Cerebellar cortex (tissue), 1 donor: ENCODE measurements at regions not wholly inside any gene's neighbourhood (a gene's known extent, or its start where the extent isn't known, plus 50 kb on each side); places are given as distances from the start of the nearest gene placed in this dataset.
"Not testable (repeated sequence)": the region's sequence is repeated elsewhere in the genome, so short reads cannot be mapped to it uniquely, and the experiment has no call there.

ENCODE experiments used
- DNase-seq: peaks from one replicate; pipeline ENCODE4 v3.0.0-alpha.2; 2015; ENCODE audit warnings: low spot score

DNA sequence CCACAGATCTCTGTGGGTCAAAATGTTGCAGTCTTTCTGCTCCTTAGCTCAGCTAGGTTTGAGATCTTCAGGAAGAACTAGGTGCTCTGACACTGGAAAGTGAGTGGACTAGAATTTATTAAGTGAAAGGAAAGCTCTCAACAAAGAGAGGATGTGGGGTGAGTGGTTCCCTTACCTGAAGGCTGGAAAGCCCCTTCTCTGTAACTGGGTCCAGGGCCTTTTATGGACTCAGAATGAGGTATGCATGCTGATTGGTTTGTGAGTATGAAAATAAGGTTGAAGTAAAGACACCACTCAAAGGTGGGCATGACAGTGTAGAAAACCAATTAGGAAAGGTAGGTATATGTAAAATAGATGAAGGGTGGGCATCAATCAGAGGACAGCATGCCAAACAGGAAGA, 485.5 kb downstream of the CD109 start:
- no peak for DNase-seq

DNA sequence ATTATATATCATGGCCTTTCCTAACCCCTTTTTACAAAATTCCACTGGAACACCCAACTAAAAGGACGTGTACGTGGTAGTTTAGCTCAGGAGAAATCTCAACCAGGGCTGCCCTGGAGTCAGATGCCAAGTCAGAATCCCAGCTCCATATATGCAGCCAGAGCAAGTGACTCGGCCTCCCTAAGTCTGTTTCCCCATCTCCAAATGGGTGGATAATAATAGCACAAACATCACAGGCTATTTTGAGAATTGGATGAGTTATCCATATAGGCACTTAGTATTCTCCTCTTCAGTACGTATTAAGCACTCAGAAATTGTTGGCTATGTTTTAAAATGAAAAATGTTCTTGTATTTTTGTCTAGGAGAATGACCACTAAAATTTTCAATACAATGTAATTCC, 481.5 kb downstream of the CD109 start:
- no peak for DNase-seq

DNA sequence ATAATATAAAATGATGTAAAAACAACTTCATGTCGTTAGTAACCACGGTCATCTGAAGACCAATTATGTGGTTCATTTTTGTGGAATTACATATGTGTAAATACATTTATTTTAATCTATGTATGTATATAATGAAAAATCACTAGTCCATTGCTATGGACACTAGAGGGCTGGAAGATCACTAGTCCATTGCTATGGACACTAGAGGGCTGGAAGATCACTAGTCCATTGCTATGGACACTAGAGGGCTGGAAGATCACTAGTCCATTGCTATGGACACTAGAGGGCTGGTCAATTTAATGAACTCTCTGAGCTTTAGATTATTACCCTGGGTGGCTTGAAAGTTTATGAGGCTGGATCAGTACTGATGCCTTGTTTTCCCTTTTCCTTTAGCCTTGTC, 474.5 kb downstream of the CD109 start:
- DNase-seq = not testable (repeated sequence)

DNA sequence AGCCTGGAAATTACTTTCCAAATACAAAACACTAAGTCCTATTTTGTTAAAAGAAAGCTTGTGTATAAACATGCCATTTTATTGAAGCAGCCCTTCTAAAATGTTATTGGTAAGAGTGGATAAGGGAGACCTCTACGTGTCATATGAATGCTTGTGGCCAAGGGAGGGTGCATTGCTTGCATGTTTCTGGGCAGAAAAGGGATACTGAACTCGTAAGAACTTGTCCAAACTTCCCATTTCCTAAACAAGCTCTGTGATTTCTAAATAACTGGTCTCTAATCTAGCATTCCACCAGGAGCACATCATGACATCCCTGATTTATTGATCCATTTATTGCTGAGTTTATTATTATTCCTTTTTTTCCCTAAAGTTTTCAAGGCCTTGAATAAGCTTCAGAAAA, 474.1 kb downstream of the CD109 start:
- DNase-seq = no peak

DNA sequence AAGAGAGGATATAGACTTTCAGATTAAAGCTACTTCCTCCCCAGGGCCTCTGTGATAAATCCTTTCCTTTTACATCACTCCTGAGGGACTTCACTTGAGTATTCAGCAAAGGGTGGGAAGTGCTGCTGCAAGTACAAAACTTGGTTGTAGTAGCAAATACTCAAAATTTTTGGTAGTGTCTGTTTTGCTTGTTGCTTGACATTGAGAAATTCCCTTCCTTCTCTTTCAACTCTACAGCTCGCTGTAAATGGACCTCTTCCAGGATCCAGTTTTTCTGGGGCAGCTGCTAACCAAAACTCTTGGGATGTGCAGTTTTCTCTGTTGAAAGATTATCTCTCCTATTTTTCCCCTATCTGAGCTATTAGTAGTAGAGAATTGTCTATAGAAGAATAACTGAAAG, 472.0 kb downstream of the CD109 start:
- no peak for DNase-seq

DNA sequence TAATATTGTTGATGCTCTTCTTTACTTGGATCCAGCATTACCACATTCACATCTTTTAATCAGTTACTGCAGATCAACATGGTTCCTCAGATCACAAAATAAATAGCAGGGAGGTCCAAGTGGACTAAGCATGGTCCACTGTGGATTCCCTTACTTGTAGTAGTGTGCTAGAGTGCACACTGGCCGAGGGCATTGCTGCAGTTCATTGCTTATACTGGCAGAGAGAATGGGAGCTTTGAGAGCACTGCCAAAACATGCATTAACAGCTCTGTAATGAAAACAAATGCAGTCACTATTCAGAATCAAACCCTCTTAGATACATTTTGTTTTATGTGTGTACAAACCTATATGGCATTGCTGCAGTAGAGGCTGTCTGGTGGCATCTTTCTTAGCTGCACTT, 471.5 kb downstream of the CD109 start:
- DNase-seq = no peak

DNA sequence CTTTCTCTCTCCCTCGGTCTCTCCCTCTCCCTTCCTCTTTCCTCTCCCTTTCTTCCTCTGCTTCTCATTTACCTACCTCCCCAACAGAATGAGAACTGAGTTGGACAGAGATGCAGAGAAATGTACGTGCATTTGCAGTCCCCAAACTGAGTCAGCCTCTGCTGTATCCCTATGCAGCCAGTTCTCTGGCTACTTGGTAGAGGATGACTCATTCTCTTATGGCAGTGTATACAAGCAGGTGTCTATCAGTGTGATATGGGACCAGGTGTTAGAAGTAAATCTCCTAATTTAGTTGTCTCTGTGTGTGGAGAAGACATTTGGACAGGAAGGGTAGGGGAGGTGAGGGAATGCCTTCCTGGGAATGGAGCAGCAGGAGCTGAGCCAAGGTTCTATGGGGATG, 470.8 kb downstream of the CD109 start:
- DNase-seq = no peak

DNA sequence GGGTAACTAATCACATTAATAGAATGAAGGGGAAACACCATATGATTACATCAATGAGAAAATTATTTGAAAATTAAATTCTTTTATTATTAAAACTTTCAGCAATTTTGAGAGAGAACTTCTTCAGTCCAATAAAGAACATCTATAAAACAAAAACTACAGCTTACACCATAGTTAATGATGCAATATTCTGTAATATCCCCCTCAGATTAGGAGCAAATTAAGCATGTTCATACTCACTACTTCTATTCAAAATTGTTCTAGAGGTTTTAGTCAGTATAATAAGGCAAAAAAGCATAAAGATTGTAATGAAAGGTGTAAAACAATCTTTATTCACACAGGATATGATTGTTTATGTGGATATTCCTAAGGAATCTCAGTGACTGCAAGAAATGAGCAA, 465.4 kb downstream of the CD109 start:
- no peak for DNase-seq

DNA sequence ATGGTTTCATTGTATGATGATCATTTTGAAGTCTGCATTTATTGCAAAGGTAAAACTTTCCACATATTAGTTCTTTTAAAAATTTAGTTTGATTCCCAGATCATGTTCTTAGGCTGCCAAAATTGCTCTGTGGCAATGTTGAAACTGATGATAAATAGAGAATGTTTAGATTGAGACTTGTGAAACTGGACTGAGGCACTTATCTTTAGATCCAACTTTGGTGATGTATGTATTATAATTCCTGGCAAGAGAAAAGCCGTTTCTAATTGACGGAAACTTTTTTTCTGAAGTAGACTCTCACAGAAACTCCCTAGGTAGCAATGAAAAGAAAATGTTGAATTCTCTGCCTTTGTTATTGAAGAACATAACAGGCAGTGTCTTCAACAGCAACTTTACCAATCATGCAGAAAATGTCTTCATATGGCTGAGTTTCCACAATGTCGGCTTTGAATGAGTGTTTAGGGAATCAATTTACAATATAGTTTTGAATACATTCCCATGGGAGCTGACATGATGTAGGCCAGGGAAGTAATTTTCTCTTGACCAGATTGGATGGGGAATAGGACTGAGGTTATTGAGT, 456.2 kb downstream of the CD109 start:
- no peak for DNase-seq

DNA sequence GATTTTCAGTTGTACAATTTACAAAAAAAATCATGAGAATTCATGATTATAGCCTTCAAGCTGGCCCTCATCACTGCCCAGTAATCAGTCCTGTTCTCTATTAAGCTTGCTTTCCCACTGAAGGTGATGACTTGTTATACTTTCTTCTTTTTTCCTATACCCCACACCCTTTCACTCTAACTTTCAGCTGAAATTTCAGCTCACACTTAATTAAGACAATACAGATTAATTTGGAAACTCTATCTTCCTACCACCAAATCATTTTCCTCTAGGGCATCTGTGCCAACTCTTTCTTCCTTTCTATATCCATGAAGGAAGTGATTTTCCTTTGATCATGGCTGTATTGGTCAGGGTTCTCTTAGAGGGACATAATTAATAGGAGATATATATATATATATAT, 449.9 kb downstream of the CD109 start:
- no peak for DNase-seq

DNA sequence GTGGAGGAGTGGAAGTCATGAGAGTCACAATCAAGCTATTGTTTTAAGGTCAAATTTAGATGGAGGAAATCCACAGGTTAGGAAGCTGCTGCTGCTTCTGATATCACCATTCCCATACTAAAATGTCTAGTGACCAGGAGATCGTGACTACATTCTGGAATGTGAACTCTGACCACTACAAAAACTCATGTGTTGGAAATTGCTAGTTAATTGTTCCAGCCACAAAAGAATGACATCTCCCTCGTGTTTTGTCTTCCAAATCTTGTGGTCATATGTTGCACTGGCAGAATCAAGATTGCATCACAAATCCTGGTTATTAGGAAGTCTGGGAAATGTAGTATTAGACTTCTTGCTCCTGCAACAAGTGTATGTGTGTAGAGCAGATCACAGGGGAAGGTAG, 441.9 kb downstream of the CD109 start:
- no peak for DNase-seq

DNA sequence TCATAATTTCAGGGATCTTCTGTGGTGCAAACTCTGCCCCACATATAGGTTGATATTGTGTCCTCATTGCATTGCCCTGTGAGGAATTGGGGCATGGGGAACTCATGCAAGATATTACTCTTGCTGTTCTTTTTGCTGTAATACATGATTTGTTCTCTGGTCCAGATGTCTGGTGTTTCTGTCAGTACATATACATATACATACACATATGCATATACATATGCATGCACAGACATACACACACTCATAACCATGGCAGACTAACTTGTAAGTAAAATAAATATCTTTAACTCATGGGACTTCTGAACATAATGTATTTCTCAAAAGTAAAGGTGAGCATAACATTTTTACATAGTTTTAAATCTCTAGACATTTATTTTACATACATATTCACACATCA, 438.3 kb downstream of the CD109 start:
- no peak for DNase-seq

DNA sequence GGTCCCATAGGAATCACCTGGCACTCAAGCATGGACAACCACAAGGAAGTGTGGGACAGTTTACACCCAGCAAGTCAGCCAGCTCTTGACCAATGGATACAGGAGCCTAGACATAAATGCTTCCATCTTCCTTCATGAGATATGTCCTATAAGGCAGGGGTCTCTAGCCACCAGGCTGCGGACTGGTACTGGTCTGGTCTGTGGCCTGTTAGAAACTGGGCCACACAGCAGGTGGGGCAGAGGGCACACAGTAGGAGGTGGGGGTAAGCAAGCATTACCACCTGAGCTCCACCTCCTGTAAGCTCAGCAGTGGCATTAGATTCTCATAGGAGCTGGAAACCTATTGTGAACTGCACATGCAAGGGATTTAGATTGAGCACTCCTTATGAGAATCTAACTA, 437.1 kb downstream of the CD109 start:
- DNase-seq = no peak

DNA sequence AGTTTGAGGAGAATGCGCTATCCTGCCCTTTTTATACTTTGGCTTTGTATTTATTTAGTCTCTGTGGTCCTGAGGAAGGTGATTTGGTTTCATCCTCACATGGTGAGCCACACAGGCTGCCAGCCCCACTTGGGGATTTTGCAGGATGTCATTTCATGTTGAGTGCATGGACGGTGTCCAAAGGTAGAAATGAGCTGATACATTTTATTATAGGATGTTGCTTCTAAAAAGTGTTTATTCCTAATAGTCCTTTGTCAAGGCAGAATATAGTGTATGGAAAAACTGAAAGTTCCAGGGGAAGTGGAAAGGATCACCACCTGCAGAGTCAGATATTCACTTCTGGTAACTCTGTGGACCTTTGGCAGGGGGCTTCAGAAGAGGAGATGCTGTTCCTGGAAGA, 434.6 kb downstream of the CD109 start:
- DNase-seq = no peak

DNA sequence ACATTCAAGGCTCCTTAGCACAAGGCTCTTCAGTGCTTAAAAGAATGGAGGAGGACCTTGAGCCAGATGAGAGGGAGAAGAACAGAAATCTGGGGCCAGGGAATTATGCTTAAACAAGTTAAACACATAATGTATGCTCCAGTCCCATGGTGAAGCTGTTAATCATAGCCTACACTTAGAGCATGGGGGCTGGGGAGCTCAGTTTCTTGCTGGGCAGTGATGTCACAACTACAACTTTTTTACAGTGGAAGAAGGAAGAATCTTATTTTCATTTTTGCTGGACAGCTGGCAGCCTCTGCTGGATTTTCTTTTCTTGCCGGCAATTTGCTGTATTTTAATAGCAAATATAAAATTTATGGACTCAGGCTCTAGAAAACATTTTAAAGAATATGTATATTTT, 432.5 kb downstream of the CD109 start:
- no peak for DNase-seq

DNA sequence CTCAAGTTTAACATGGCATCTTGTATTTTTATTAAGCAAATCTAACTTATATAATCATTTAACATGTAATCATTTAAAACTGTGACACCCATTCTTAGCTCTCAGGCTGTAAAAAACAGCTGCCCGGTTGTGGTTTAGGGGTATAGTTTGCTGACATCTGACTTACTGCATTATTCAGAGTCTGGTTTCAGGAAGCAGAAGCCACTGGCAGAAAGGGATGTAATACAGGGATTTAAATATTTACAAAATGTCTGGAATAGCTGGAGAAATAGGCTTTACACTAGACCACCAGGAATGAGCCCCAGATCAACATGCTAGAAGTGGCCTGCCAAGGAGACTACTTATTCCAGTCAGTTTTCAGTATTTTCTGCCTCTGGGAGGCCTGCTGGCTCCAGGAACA, 421.1 kb downstream of the CD109 start:
- no peak for DNase-seq

DNA sequence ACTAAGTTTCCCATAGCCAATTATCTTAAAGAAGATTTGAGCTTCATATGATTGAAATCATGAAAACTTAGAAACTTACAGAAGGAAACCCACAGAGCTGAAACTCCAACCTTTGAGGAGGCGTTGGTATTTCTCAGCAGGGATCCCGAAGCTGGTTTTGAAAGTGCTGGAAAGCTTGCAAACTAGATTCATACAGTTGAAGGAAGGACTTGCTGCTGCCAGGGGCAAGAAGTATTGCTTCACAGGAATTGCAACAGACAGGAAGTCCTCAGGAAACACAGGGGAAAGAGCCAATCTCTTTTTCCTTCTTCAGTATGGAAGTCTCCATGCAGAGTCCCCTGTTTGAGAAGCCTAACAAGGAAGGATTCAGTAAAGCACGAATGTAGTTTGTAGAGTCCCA, 419.7 kb downstream of the CD109 start:
- no peak for DNase-seq

DNA sequence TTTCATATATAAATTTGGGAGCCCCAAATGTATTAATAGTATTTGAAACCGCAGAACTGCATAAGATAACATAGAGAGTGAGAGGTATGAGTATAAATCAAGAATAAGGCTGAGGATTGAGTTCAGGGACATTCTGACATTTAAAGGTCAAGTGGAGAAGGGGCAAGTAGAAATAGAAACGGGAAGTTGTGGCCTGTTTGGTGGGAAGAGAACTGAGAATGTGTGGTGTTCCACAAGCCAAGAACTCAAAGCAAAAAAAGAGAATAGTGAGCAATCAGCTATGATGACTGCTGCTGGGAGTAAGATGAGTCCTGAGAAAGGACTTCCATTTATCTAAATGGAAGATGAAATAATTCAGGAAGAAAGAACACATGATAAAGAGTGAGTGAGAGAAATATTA, 418.4 kb downstream of the CD109 start:
- no peak for DNase-seq

DNA sequence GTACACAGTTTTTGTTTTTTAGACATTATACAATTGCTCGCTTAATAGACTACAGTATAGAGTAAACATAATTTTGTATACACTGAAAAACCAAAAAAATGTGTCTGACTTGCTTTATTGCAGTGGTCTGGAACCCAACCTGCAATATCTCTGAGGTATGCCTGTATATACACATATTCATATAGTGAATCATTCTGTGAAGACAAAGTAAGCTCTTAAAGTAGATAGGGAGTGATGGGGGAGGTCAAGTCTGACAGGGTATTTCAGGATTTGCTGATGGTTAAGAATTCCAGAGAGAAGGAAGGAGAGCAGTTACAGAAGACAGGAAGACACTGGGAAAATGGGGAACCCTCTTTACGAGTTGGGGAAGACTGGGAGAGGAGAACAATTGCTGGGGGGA, 417.9 kb downstream of the CD109 start:
- no peak for DNase-seq

DNA sequence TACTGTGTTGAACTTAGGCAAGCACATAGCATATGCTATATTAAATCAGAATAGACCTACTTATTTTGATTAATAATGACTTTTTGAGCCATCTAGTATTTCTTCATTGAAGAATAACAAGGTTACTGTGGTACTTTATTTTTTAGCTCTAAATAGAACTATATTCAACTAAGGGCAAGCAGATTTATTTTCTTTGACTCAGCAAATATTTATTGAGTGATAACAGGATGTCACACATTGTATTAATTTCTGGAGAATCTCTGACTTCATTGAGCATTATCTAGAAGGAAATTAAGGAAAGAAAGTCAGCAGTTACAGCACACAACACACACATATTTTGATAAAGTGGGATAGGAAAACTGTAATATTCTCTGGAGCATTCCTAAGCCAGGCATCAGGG, 407.4 kb downstream of the CD109 start:
- DNase-seq = no peak

DNA sequence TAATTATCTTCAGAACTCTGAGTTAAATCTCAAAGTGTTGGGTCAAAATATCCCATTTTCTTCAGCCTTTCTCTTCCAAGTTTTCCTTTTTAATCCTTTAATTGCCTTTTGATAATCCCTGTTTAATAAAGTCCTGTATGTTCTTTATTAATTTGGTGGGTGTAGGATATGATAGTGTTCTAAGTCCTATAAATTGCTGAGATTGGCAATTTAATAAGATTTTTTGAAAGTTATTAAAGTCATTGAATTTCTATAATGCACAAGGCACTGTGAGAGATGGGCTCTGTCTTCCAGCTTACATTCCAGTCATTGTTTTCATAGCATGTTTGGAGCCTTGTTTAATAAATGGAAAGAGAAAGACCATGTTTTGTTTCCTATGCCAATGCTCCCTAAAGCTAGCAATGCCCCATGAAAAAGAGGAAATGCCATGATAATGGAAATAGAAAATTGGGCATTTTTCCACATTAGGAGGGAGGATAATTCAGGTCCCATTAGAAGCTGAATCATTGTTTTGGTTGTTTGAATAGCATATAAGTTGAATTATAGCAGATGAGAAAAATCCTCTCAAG, 404.8 kb downstream of the CD109 start:
- no peak for DNase-seq

DNA sequence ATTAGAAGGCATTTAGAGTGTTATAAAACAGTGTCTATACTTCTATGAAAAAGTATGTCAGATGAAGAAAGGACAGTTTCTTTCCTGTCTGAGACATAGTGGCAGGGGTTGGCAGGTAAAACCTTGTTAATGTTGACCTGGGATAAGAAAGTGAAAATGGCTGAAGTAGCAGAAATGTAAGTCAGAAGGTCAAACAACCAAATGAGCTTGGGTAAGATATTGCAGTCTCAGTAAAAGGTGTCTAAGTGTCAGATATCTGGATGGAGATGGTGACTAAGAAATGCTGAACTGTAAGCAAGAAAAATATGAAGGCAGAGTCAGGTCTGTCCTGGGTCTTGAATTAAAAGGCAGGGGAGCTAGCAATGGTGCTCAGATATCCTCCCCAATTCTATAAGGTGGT, 400.3 kb downstream of the CD109 start:
- DNase-seq = no peak

DNA sequence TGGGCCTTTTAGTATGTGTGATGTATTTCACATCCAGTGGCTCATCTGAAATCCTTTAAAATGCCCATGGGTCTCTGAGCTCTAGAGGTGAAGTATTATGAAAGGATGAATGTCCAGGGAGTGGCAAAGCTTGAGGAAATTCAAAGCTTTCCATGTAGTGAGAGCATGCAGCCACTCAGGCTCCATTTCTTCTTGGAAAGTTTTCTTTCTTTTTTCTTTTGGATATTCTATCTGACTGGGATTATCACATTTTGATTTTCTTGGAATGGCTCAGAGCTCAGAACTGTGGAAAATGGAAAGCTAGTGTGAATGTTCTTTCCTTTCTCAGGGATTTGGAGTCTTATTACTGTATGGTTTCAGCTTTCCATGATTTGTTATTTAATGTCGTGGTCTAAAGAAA, 397.4 kb downstream of the CD109 start:
- DNase-seq = no peak

DNA sequence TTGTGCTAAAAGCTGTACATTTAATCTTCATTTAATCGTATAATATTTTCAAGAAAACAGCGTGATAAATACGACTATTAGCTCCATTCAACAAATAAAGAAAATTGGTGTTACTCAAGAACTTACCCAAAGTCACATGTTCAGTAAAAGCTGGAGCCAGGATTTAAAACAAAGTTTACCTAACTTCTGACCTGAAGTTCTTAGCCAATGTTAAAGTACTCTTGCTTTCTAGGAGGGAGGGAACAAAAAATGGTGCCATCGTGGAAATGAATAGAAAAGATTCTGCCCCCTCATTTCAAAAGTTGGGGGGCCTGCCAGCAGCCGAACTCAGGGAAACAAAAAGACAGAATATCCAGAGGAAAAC, 395.8 kb downstream of the CD109 start:
- no peak for DNase-seq
